ENCODE measurements at regions not wholly inside any gene's neighbourhood (a gene's known extent, or its start where the extent isn't known, plus 50 kb on each side); places are given as distances from the start of the nearest gene placed in this dataset.
"Not testable (repeated sequence)": the region's sequence is repeated elsewhere in the genome, so short reads cannot be mapped to it uniquely, and the experiment has no call there.

GRCh38 chr15:79728867-79729266 lies 167.9 kb downstream of the MTHFS start:
- in situ Hi-C loops (cut with HindIII; ENCODE audit: low sequenced_read_pairs): no loop called here

GRCh38 chr15:79736435-79737000 lies 160.3 kb downstream of the MTHFS start:
- in situ Hi-C loops (cut with HindIII; ENCODE audit: low sequenced_read_pairs): no loop called here

GRCh38 chr15:79738143-79738542 lies 158.7 kb downstream of the MTHFS start:
- in situ Hi-C loops (cut with HindIII; ENCODE audit: low sequenced_read_pairs): no loop called here

GRCh38 chr15:79740561-79740960 lies 156.3 kb downstream of the MTHFS start:
- in situ Hi-C loops (cut with HindIII; ENCODE audit: low sequenced_read_pairs): no loop called here

- in situ Hi-C loops (cut with HindIII; ENCODE audit: low sequenced_read_pairs): no loop called here
Observed at GRCh38 chr15:79743032-79743431, 153.8 kb downstream of the MTHFS start.

- in situ Hi-C loops (cut with HindIII; ENCODE audit: low sequenced_read_pairs): not testable (repeated sequence)
Observed at GRCh38 chr15:79744485-79744884, 152.3 kb downstream of the MTHFS start.

- in situ Hi-C loops (cut with HindIII; ENCODE audit: low sequenced_read_pairs): no loop called here
Observed at GRCh38 chr15:79756365-79756764, 140.4 kb downstream of the MTHFS start.

GRCh38 chr15:79765081-79765480 lies 131.7 kb downstream of the MTHFS start:
- in situ Hi-C loops (cut with HindIII; ENCODE audit: low sequenced_read_pairs): no loop called here

GRCh38 chr15:79769069-79769481 lies 127.7 kb downstream of the MTHFS start:
- in situ Hi-C loops (cut with HindIII; ENCODE audit: low sequenced_read_pairs): no loop called here

GRCh38 chr15:79769933-79770759 lies 126.7 kb downstream of the MTHFS start:
- in situ Hi-C loops (cut with HindIII; ENCODE audit: low sequenced_read_pairs): no loop called here

- in situ Hi-C loops (cut with HindIII; ENCODE audit: low sequenced_read_pairs): no loop called here
Observed at GRCh38 chr15:79773128-79773527, 123.7 kb downstream of the MTHFS start.

GRCh38 chr15:79775821-79776220 lies 121.0 kb downstream of the MTHFS start:
- in situ Hi-C loops (cut with HindIII; ENCODE audit: low sequenced_read_pairs): no loop called here

- in situ Hi-C loops (cut with HindIII; ENCODE audit: low sequenced_read_pairs): no loop called here
Observed at GRCh38 chr15:79777916-79778315, 118.9 kb downstream of the MTHFS start.

- in situ Hi-C loops (cut with HindIII; ENCODE audit: low sequenced_read_pairs): no loop called here
Observed at GRCh38 chr15:79778378-79778990, 118.3 kb downstream of the MTHFS start.

GRCh38 chr15:79779746-79780145 lies 117.1 kb downstream of the MTHFS start:
- in situ Hi-C loops (cut with HindIII; ENCODE audit: low sequenced_read_pairs): loop anchor here (10.0 kb wide), 1 partner anchor 65 kb away; no protein-coding TSS in a partner anchor

GRCh38 chr15:79782307-79782706 lies 114.5 kb downstream of the MTHFS start:
- in situ Hi-C loops (cut with HindIII; ENCODE audit: low sequenced_read_pairs): loop anchor here (10.0 kb wide), 1 partner anchor 68 kb away; no protein-coding TSS in a partner anchor
